NCI-H446 (cell line): ENCODE measurements at regions not wholly inside any gene's neighbourhood (a gene's known extent, or its start where the extent isn't known, plus 50 kb on each side); places are given as distances from the start of the nearest gene placed in this dataset.

Experiments
- DNase-seq, 2 experiments: peaks; one replicate each; lab custom pipeline; 2025; lab: John Stamatoyannopoulos, UW

GRCh38 chr22:23410411-23410810, 169.7 kb downstream of the IGLL1 start:
- no peak for DNase-seq

GRCh38 chr22:23409976-23410375, 170.1 kb downstream of the IGLL1 start:
- no peak for DNase-seq

- DNase-seq = no peak
Observed at GRCh38 chr22:23408321-23408720, 171.8 kb downstream of the IGLL1 start.

DNA sequence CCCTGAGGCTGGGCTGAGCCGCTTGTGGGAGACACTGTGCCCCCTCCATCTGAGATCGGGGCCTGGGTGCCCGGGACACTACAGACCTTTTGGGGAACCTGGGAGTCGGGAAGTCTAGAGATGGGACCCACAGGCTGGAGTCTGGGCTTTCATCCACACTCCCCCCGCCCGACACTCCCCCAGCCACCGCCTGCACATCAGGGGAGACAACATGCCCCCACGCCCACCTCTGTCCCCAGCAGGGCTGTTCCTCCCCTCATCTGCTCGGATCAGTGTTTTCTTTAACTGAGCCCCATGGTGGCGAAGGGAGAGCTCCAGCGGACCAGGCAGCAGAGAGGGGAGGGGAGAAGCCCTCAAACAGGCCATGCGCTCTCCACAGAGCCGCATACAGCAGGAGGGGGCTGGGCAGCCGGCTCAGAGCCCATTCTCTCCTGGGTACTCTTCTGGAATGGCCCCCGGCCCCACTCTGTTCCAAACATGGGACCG, 174.7 kb downstream of the IGLL1 start:
- DNase-seq = no peak

DNA sequence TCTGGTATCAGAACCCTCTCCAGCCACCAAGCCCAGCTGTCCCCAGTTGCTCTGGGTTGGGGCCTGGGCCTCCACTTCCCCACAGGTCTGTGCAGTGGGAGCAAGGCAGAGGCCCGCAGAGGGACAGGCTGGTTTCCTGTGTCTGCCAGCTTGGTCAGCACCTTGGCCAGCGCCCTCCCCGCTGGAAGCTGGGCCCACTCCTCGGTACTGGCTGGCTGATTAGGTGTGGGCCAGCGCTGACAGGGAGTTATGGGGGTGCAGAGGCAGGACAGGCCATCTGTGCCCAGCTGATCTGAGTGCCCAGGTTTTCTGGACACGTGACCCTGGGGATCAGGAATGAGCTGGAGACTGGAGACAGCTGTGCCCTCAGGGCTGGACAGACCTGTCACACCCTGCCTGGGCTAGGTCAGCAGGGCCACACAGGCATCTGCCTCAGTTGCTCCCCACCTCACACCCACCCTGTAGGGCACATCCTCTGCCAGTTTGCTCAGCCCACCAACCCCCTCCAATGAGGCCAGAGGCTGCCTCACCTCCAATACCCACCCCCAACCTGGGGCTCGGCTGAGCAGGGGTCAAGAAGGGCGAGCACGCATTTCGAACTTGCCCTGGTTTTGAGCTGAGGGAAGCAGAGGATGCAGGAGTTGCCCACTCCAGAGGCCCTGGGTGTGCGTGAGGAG, 175.3 kb downstream of the IGLL1 start:
- DNase-seq = no peak

DNA sequence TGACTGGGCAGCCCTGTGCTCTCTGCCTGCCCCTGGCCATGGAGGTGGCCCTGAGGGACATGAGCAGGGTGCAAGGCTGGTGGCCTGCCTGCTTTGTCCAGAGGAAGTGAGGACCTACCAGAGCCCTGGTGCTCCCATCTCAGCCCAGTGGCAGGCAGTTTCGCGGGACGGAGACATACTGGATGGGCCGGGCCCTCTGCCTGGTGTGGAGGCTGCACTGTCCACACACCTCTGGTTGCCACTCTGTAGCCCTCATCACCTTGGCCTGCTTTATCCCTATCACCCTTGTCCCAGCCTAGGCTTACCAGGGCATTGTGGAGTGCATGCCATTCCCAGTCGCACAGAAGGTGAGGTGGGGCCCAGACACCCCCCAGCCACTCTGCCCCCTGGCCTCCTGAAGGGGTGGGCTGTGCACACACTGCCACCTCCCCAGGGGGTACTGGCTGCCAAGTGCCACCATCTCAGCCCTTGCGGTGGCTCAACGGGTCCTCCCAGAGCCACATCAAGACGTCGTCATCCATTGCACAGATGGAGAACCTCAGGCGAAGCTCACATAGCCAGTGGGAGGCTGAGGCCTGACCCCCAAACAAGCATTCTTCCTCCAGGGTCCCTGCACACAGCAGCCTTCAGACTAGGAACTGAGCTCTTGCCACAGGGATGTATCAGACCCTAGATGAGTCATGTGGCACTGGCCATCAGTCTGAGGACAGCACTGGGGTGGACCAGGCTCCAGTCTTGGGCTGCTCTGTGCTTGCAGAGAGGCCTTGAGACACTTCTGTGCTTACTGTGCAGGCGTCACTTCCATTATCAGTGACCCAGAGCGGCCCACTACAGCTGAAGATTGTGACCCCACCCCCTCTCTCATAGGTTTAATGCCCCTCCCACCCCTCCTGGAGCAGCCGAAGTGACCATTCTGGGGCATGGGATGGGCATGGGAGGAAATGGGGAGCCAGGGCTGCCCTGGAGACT, 176.1 kb downstream of the IGLL1 start:
- DNase-seq = no peak

- DNase-seq = no peak
Observed at GRCh38 chr22:23403152-23403719, 176.9 kb downstream of the IGLL1 start.

- no peak for DNase-seq
Observed at GRCh38 chr22:23402275-23403151, 177.6 kb downstream of the IGLL1 start.

- DNase-seq = no peak
Observed at GRCh38 chr22:23401910-23402274, 178.2 kb downstream of the IGLL1 start.

GRCh38 chr22:23401111-23401909, 178.8 kb downstream of the IGLL1 start:
- DNase-seq = no peak

DNA sequence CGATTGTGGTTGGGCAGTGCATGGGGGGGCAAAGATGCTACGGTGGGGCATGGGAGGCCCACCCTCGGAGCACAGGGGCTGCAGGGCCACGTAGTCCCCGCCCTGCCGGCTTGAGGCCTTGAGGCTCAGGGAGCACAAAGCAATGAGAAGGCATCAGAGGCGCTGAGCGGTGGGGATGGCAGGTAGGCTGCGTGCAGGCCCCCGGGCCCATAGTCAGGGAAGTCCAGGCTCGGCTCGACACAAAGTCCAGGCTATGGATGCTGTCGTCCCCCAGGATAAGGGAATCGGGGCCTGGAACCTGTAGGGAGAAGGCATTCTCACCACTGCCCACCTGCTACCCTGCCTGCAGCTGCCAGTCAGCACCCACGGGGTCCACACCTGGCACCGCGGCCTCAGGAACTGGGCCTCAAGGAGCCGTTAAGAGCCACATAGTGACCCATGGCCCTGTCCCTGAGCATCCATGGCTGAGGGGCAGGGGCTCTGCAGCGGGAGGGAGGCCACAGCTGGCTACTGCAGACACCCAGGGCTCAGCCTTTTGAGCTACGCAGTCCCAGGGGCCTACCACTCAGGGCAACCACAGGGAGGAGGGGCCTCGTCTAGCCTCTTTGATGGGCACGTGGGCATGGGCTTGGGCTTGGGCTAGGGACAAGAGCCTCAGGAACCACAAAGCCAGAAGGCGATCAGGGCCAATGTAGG, 179.7 kb downstream of the IGLL1 start:
- DNase-seq = no peak

GRCh38 chr22:23399367-23400285, 180.5 kb downstream of the IGLL1 start:
- no peak for DNase-seq

DNA sequence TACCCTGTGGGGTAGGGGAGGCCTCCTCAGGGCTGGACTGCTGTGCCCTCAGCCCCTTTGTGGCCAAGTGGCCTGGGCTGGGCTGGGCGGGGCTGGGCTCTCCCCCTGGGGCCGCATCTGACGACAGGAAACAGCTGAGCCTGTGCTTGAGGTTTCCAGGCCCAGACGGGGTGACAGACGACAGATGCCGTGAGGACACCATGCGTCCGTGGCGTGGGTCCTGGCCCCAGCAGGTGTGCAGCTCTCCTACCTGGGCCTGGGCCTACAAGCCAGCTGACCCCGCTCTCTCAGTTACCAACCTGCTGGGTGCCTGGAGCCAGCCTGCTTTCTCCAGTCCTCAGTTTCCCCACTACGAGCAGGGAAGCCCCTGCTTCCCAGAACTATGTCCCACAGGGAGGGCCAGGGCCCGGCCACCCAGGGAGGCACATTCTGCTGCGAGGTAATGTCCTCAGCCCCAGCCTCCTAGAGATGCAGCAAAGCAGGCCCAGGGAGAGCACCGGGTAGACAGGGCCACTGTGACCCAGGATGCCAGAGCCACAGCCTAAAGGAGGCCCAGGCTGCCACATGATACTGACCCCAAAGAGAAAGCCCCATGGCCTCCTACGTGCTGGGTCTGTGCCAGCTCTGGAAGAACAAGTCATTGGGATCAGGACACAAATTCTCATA, 181.3 kb downstream of the IGLL1 start:
- DNase-seq = no peak

DNA sequence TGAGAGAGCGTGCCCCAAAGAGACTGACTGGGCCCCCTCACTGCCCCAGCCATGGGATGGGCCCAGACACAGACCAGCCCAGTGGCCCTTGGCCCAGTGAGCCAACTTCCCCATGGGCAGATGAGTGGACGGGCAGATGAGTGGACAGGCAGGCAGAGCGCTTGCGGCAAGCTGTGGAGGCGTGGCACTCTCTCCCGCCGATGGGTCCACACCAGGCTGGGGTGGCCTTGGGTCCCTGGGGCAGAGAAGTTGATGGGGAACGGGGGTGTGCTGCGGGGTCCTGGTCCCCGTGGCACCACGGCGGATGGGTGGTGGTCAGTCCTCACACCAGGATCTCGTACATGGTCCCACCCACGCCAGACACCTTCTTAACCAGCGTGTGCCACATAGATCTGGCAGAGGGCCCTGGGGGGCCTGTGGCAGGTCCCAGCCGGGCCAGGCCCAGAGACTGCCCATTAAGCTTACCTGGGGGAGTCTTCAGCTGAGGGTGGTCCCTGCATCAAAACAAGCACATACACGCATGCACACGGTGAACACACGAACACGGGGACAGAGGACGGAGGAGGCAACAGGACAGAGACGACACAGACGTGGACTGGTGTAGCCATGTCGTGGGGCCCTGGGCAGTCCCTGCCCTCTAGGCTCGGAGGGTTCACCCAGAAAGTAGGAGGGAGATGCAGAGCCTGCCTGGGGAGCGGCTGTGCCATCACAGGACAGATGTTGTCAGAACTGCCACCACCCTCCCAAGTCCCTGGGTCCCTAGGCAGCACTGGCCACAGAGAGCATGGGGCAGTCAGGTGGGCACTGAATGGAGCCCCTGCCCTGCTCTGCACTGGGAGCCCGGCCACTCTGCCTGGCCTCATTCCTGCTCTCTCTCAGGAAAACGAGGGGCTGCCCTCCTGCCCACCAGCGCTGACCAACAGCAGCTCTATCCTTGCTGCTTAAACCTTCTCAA, 182.2 kb downstream of the IGLL1 start:
- DNase-seq = no peak

DNA sequence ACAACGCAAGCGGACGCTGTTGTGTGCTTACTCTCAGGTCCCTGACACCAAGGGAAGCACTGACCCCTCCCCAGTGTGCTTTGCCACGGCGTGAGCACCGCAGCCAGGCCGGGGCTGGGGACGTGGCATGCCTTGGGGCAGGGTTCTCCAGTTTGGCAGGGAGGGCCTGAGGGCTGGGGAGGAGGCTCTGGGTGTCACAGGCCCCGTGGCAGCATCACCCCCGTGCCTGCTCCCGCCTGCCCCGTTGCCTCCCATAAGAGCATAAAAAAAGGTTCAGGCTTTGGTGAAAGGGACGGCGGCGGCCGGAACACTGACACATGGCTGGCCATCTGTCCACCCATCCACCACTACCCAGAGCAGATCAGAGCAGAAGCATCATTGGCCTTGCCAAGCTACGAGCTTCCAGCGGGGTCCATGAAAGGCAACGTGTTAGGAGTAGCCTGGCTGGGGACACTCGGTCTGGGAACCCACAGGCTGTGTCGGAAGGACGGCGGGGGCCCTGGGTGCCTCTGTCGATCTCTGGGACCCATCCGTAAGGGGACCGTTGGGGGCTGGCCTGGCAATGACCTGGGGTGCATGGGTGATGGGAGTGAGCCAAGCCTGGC, 183.0 kb downstream of the IGLL1 start:
- DNase-seq = no peak

DNA sequence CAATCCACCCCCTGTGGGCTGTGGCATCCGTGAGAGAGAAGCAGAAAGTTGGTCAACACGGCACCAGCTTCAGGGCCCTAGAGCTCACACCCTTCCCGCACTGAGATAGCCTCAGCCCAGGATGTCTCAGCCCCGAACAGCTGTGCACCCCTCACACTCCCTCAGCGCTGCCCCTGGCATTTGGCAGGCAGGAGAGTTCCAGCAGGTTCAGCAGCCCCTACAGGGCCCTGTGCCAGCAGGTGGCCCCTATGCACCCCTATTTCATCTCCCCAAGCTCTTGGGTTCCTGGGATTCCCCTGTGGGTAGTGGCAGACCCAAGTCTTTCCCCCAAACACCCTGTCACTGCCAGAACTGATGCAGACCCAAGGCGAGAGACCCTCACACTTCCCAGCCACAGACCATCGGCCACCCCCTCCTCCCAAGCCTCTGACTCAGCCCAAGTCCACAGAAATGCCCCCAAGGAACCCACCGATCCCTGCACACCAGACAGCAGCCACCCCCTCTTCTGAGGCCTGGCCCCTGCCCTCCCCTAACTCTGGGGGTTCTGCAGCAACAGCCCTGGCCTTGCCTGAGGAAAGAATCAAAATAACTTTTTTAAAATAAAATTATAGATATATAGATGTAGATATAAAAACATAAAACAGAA, 183.6 kb downstream of the IGLL1 start:
- no peak for DNase-seq
